Loucy (cell line): ENCODE measurements at regions not wholly inside any gene's neighbourhood (a gene's known extent, or its start where the extent isn't known, plus 50 kb on each side); places are given as distances from the start of the nearest gene placed in this dataset.
"Not testable (repeated sequence)": the region's sequence is repeated elsewhere in the genome, so short reads cannot be mapped to it uniquely, and the experiment has no call there.

Experiments used
- H2AFZ ChIP-seq: fragments of 200-600 bp; sonication (generic); 2 replicates; pipeline ENCODE4 v1.6.0; 2016; ENCODE audit warnings: antibody characterized with exemption, mild to moderate bottlenecking, low read length, moderate library complexity
- H3F3A ChIP-seq: fragments of 200-600 bp; 2 replicates; pipeline ENCODE4 v1.6.0; 2016; ENCODE audit warnings: antibody characterized with exemption, low read depth, mild to moderate bottlenecking
- H3K27me3 ChIP-seq: fragments of 200-600 bp; sonication (generic); 2 replicates; pipeline ENCODE4 v1.6.1; 2014; ENCODE audit warnings: low read length, mild to moderate bottlenecking; ENCODE audit not compliant: insufficient read depth, poor library complexity, severe bottlenecking
- H3K36me3 ChIP-seq: fragments of 200-600 bp; sonication (generic); 2 replicates; pipeline ENCODE4 v1.6.1; 2016; ENCODE audit warnings: low read length; ENCODE audit not compliant: insufficient read depth
- H3K4me1 ChIP-seq: fragments of 200-600 bp; sonication (generic); 2 replicates; pipeline ENCODE4 v1.5.1; 2014; ENCODE audit warnings: low read length, mild to moderate bottlenecking; ENCODE audit not compliant: insufficient read depth, poor library complexity, severe bottlenecking
- H3K4me2 ChIP-seq: fragments of 200-600 bp; sonication (generic); 2 replicates; pipeline ENCODE4 v1.6.0; 2014; ENCODE audit warnings: antibody characterized with exemption, low read length, low read depth, mild to moderate bottlenecking; ENCODE audit not compliant: poor library complexity, severe bottlenecking
- H3K4me3 ChIP-seq: fragments of 200-600 bp; sonication (generic); 2 replicates; pipeline ENCODE4 v1.5.1; 2014; ENCODE audit warnings: low read length, mild to moderate bottlenecking, mixed read lengths; ENCODE audit not compliant: poor library complexity, severe bottlenecking
- H3K79me2 ChIP-seq: fragments of 200-600 bp; sonication (generic); 2 replicates; pipeline ENCODE4 v1.6.1; 2014; ENCODE audit warnings: low read length; ENCODE audit not compliant: insufficient read depth
- H3K9ac ChIP-seq: fragments of 200-600 bp; sonication (generic); 2 replicates; pipeline ENCODE4 v1.6.0; 2014; ENCODE audit warnings: mild to moderate bottlenecking, low read depth, low read length, moderate library complexity; ENCODE audit not compliant: poor library complexity, severe bottlenecking
- H3K9me2 ChIP-seq: fragments of 200-600 bp; sonication (generic); replicated peaks from 2 replicates; pipeline ENCODE4 v1.6.1; 2016; ENCODE audit warnings: low read depth, low read length, mixed read lengths
- H3K9me3 ChIP-seq: fragments of 200-600 bp; sonication (generic); 2 replicates; pipeline ENCODE4 v1.6.1; 2014; ENCODE audit warnings: mild to moderate bottlenecking, antibody characterized with exemption, low read length, low read depth; ENCODE audit not compliant: insufficient read depth
- H4K20me1 ChIP-seq: fragments of 200-600 bp; sonication (generic); 2 replicates; pipeline ENCODE4 v1.6.0; 2014; ENCODE audit warnings: antibody characterized with exemption, low read length, mild to moderate bottlenecking; ENCODE audit not compliant: insufficient read depth, poor library complexity, severe bottlenecking
- CTCF ChIP-seq: fragments of 200-600 bp; sonication (generic); conservative IDR thresholded peaks from 2 replicates; pipeline ENCODE4 v1.5.1; 2014; ENCODE audit warnings: mild to moderate bottlenecking, antibody characterized with exemption, low read length
- EZH2phosphoT487 ChIP-seq: fragments of 200-600 bp; IDR thresholded peaks from 2 replicates; pipeline ENCODE4 v1.6.1; 2018; ENCODE audit warnings: antibody characterized with exemption, mild to moderate bottlenecking, moderate library complexity, borderline replicate concordance

DNA sequence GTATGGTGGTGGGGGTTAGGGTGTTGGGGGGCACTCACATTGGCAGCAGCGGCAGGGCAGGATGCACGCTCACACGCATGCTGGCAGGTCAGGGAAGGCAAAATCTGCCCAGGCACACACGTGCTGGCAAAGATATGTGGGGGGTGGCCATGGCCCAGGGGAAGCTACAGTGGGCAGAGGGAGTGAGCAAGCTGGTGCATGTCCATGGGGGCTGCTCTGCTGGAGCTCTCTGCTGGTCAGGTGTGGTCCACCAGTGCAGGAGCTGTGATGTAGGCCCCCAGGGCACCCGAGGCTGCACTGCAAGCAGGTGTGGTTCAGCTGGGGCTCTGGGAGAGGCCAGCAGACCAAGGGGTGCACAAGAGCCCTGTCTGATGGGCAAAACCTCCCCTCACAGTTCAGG is 491.5 kb upstream of the TNP1 start:
- Histone ChIP-seq H4K20me1 (no peaks in the 10 kb centered on the region), H3K9me2 (no peaks in the 10 kb centered on the region), H3K9me3 (no peaks in the 10 kb centered on the region), H3K4me1 (no peaks in the 10 kb centered on the region), H3K79me2 (no peaks in the 10 kb centered on the region), H3K27me3 (no peaks in the 10 kb centered on the region), H3F3A (no peaks in the 10 kb centered on the region), H2AFZ (no peak overlapping the region), H3K4me3 (no peak overlapping the region), H3K4me2 (no peak overlapping the region), H3K9ac (no peak overlapping the region), H3K36me3 (no peaks in the 10 kb centered on the region)
- no peak for TF ChIP-seq CTCF
- TF ChIP-seq EZH2phosphoT487: no peak

DNA sequence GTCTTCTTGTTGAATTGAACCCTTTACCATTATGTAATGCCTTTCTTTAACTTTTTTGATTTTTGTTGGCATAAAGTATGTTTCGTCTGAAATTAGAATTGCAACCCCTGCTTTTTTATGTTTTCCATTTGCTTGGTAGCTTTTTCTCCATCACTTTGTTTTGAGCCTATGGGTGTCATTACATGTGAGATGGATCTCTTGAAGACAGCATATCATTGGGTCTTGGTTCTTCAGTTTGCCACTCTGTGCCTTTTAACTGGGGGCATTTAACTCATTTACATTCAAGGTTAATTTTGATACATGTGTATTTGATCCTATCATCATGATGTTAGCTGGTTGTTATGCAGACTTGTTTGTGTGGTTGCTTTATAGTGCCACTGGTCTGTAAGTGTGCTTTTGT is 489.4 kb upstream of the TNP1 start:
- Histone ChIP-seq H3K4me1 (no peaks in the 10 kb centered on the region), H3K9me2 (no peaks in the 10 kb centered on the region), H3K4me2 (no peak overlapping the region), H2AFZ (no peak overlapping the region), H3K36me3 (no peaks in the 10 kb centered on the region), H3K27me3 (no peaks in the 10 kb centered on the region), H3K9ac (no peak overlapping the region), H3K4me3 (no peak overlapping the region), H3F3A (no peaks in the 10 kb centered on the region), H3K9me3 (no peaks in the 10 kb centered on the region), H4K20me1 (no peaks in the 10 kb centered on the region), H3K79me2 (no peaks in the 10 kb centered on the region)
- no peak for TF ChIP-seq CTCF
- no peak for TF ChIP-seq EZH2phosphoT487

DNA sequence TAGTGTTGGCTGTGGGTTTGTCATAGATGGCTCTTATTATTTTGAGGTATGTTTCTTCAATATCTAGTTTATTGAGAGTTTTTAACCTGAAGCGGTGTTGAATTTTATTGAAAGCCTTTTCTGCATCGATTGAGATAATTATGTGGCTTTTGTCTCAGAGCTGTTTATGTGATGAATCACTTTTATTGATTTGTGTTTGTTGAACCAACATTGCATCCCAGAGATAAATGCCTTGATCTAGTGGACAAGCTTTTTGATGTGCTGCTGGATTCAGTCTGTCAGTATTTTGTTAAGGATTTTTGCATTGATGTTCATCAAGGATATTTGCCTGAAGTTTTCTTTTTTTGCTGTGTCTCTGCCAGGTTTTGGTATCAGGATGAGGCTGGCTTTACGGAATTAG is 487.8 kb upstream of the TNP1 start:
- not testable (repeated sequence) for H3K36me3 ChIP-seq, H3K9me2 ChIP-seq, H3K4me1 ChIP-seq, H3K9me3 ChIP-seq, H3K9ac ChIP-seq, H3F3A ChIP-seq, H2AFZ ChIP-seq, H3K4me3 ChIP-seq, H3K27me3 ChIP-seq, H3K79me2 ChIP-seq, H4K20me1 ChIP-seq, H3K4me2 ChIP-seq

- not testable (repeated sequence) for H3K27me3 ChIP-seq, H3K36me3 ChIP-seq, H3K9me2 ChIP-seq, H3K9ac ChIP-seq, H3K4me2 ChIP-seq, H3F3A ChIP-seq, H3K4me3 ChIP-seq, H3K9me3 ChIP-seq, H3K79me2 ChIP-seq, H3K4me1 ChIP-seq, H4K20me1 ChIP-seq, H2AFZ ChIP-seq
Observed at GRCh38 chr2:217346043-217346442, 486.2 kb upstream of the TNP1 start.
